MG63 (cell line): ENCODE measurements at regions not wholly inside any gene's neighbourhood (a gene's known extent, or its start where the extent isn't known, plus 50 kb on each side); places are given as distances from the start of the nearest gene placed in this dataset.
"Not testable (repeated sequence)": the region's sequence is repeated elsewhere in the genome, so short reads cannot be mapped to it uniquely, and the experiment has no call there.

Source experiments
- DNase-seq: peaks from one replicate; pipeline ENCODE4 v3.0.0-alpha.2; 2020
- H3K27me3 ChIP-seq: fragments of 250-450 bp; sonication (Bioruptor Pico); 2 replicates; pipeline ENCODE4 v1.5.1; 2020; ENCODE audit warnings: mild to moderate bottlenecking, moderate library complexity
- H3K36me3 ChIP-seq: fragments of 250-450 bp; sonication (Bioruptor Pico); 2 replicates; pipeline ENCODE4 v1.5.1; 2020; ENCODE audit warnings: mild to moderate bottlenecking, moderate library complexity
- H3K4me3 ChIP-seq: fragments of 250-450 bp; sonication (Bioruptor Pico); 2 replicates; pipeline ENCODE4 v1.5.1; 2020; ENCODE audit warnings: mild to moderate bottlenecking, moderate library complexity
- H3K9me3 ChIP-seq: fragments of 250-450 bp; sonication (Bioruptor Pico); 2 replicates; pipeline ENCODE4 v1.5.1; 2020; ENCODE audit warnings: mild to moderate bottlenecking, moderate library complexity

DNA sequence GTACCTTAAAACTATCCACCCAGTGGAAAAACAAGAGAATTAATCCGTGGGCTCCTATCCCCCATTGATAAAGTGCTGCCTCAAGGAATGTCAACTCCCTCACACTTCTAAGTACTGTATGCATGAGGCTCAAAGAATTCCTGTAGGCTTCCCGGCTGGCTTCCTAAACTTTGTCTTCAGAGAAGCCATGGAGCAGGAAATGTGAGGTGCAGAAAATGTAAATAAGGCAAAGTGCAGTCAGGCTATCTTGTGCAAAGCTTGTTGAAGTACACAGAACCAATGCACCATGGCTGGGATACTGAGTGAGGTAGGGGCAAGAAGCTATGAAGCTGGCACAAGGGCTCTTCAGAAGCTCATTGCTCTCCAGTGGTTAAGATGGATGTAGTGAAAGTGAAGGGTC is 611.0 kb downstream of the FSCB start:
- H3K9me3 ChIP-seq: no peaks in the 10 kb centered on the region

DNA sequence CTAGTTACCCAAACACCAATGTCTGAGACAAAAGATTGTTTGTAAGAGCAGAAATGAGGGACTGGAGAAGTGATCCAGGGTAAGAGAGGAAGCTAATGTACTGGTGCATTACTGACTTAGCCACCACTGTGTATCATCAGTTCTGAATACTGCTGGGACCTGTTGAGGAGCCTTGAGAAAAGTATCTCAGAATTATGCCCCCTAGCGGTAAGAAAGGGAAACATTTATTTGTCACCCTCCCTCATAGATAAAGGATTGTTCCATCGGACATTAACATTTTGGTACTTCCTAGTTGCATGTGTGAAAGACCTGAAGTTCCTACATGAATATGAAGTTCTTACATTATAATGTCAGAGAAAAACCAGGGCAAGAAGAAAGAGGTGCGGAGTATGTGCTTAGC is 612.5 kb downstream of the FSCB start:
- Histone ChIP-seq H3K36me3 (no peaks in the 10 kb centered on the region), H3K4me3 (no peak overlapping the region), H3K9me3 (no peaks in the 10 kb centered on the region), H3K27me3 (no peaks in the 10 kb centered on the region)
- no peak for DNase-seq

More for the DNA sequence above, 611.0 kb downstream of the FSCB start:
- no peaks in the 10 kb centered on the region for H3K27me3 ChIP-seq
- no peaks in the 10 kb centered on the region for H3K36me3 ChIP-seq
- DNase-seq: no peak
- H3K4me3 ChIP-seq: no peak overlapping the region

GRCh38 chr14:43887523-43887922 is 619.6 kb downstream of the FSCB start:
- Histone ChIP-seq H3K36me3 (no peaks in the 10 kb centered on the region), H3K4me3 (no peak overlapping the region), H3K27me3 (no peaks in the 10 kb centered on the region), H3K9me3 (no peaks in the 10 kb centered on the region)
- DNase-seq: no peak

GRCh38 chr14:43877351-43877960 is 629.6 kb downstream of the FSCB start:
- no peaks in the 10 kb centered on the region for H3K27me3 ChIP-seq
- no peaks in the 10 kb centered on the region for H3K9me3 ChIP-seq
- H3K4me3 ChIP-seq: no peak overlapping the region
- H3K36me3 ChIP-seq: no peaks in the 10 kb centered on the region
- DNase-seq: no peak

- no peak for DNase-seq
- Histone ChIP-seq H3K27me3 (no peaks in the 10 kb centered on the region), H3K36me3 (no peaks in the 10 kb centered on the region), H3K9me3 (no peaks in the 10 kb centered on the region), H3K4me3 (no peak overlapping the region)
Measured at GRCh38 chr14:43872752-43873655, 634.1 kb downstream of the FSCB start.

- Histone ChIP-seq H3K36me3 (no peaks in the 10 kb centered on the region), H3K9me3 (no peaks in the 10 kb centered on the region), H3K27me3 (no peaks in the 10 kb centered on the region), H3K4me3 (no peak overlapping the region)
- no peak for DNase-seq
Measured at GRCh38 chr14:43872222-43872621, 634.9 kb downstream of the FSCB start.

DNA sequence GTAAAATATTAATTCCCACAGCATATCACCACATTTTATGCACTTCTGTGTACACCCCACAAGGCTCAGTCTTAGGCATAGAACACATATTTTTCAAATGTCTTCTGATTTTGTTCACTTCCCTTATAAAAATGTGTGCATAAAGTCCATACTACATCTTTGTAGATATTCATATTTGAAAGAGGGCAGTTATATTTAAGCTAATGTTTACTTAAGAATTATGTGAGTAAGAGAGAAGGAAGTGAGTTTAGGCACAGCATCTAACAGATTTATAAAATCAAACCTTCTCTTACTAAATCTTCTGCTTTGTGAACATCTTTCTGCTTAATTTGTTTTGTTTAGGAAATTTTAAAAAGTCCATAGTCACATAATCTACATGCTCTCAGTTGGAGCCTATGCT is 648.1 kb downstream of the FSCB start:
- no peak for DNase-seq

DNA sequence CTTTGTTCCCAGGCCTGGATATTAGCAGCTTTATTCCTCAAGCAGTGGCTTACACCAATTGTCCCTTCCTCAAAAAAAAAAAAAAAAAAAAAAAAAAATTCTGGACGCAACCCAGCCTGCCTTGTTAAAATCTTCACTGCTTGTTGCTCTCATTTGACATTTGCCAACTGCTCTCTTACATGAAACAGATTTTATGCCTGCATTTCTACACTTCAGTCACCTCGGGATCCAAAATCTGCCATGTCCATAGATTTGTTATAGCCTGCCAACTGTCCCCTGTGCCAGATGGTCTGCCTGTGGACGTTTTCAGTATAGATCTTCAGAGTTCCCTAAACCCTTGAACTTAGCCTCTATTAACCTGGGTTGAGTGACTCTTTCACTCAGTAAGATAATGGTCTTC is 651.5 kb downstream of the FSCB start:
- Histone ChIP-seq H3K9me3 (no peaks in the 10 kb centered on the region), H3K36me3 (no peaks in the 10 kb centered on the region), H3K27me3 (no peaks in the 10 kb centered on the region), H3K4me3 (no peak overlapping the region)
- no peak for DNase-seq

More for the DNA sequence above, 648.1 kb downstream of the FSCB start:
- Histone ChIP-seq H3K36me3 (no peaks in the 10 kb centered on the region), H3K27me3 (no peaks in the 10 kb centered on the region), H3K4me3 (no peak overlapping the region), H3K9me3 (no peaks in the 10 kb centered on the region)

- H3K27me3 ChIP-seq: no peaks in the 10 kb centered on the region
- H3K36me3 ChIP-seq: no peaks in the 10 kb centered on the region
- no peak for DNase-seq
- H3K4me3 ChIP-seq: no peak overlapping the region
- H3K9me3 ChIP-seq: no peaks in the 10 kb centered on the region
Measured at GRCh38 chr14:43853541-43853940, 653.5 kb downstream of the FSCB start.

- Histone ChIP-seq H3K9me3 (no peaks in the 10 kb centered on the region), H3K4me3 (no peak overlapping the region), H3K27me3 (no peaks in the 10 kb centered on the region), H3K36me3 (no peaks in the 10 kb centered on the region)
- no peak for DNase-seq
Measured at GRCh38 chr14:43803076-43803689, 703.9 kb downstream of the FSCB start.

- Histone ChIP-seq H3K36me3 (no peaks in the 10 kb centered on the region), H3K4me3 (no peak overlapping the region), H3K27me3 (no peaks in the 10 kb centered on the region), H3K9me3 (no peaks in the 10 kb centered on the region)
- DNase-seq: no peak
Measured at GRCh38 chr14:43795600-43796228, 711.4 kb downstream of the FSCB start.

DNA sequence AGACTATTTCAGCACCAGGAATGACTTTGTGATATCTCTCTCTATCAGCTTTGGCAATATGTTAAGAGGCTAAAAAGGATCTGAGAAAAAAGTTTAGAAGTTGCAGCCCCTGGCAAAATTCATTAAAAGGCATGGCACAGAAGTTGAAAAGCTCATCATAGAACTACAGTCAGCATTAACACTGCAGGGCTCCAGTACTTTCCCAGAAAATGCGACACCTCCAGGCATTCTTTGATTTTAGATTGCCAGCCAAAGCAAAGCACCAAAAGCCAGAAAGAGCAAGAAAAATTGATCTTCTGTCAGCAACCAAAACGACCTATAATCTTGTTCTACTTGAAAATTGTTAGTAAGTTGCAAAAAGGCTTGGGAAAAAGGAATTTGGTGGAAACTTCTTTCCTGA is 713.5 kb downstream of the FSCB start:
- H3K9me3 ChIP-seq: no peaks in the 10 kb centered on the region
- DNase-seq: no peak
- no peaks in the 10 kb centered on the region for H3K27me3 ChIP-seq
- H3K36me3 ChIP-seq: no peaks in the 10 kb centered on the region
- no peak overlapping the region for H3K4me3 ChIP-seq

- H3K9me3 ChIP-seq: no peaks in the 10 kb centered on the region
- no peaks in the 10 kb centered on the region for H3K36me3 ChIP-seq
Measured at GRCh38 chr14:43792980-43793379, 714.1 kb downstream of the FSCB start.

GRCh38 chr14:43790681-43791080 is 716.4 kb downstream of the FSCB start:
- Histone ChIP-seq H3K4me3 (no peak overlapping the region), H3K27me3 (no peaks in the 10 kb centered on the region), H3K36me3 (no peaks in the 10 kb centered on the region), H3K9me3 (no peaks in the 10 kb centered on the region)
- no peak for DNase-seq

More at GRCh38 chr14:43792980-43793379, 714.1 kb downstream of the FSCB start:
- Histone ChIP-seq H3K27me3 (no peaks in the 10 kb centered on the region), H3K4me3 (no peak overlapping the region)
- DNase-seq: no peak

GRCh38 chr14:43789458-43789857 is 717.6 kb downstream of the FSCB start:
- Histone ChIP-seq H3K4me3 (no peak overlapping the region), H3K36me3 (no peaks in the 10 kb centered on the region), H3K9me3 (no peaks in the 10 kb centered on the region), H3K27me3 (no peaks in the 10 kb centered on the region)
- DNase-seq: no peak

GRCh38 chr14:43786066-43786762 is 720.9 kb downstream of the FSCB start:
- H3K27me3 ChIP-seq: no peaks in the 10 kb centered on the region
- H3K9me3 ChIP-seq: no peaks in the 10 kb centered on the region
- DNase-seq: no peak
- H3K36me3 ChIP-seq: no peaks in the 10 kb centered on the region
- no peak overlapping the region for H3K4me3 ChIP-seq

DNA sequence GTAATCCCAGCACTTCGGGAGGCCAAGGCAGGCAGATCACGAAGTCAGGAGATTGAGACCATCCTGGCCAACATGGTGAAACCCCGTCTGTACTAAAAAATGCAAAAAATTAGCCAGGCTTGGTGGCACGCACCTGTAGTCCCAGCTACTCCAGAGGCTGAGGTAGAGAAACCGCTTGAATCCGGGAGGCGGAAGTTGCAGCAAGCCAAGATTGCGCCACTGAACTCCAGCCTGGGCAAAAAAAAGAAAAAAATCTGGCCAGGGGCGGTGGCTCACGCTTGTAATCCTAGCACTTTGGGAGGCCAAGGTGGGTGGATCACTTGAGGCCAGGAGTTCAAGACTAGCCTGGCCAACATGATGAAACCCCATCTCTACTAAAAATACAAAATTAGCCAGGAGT is 722.7 kb downstream of the FSCB start:
- not testable (repeated sequence) for H3K4me3 ChIP-seq, H3K36me3 ChIP-seq, H3K9me3 ChIP-seq, H3K27me3 ChIP-seq, DNase-seq
